ENCODE measurements at regions not wholly inside any gene's neighbourhood (a gene's known extent, or its start where the extent isn't known, plus 50 kb on each side); places are given as distances from the start of the nearest gene placed in this dataset.
"Not testable (repeated sequence)": the region's sequence is repeated elsewhere in the genome, so short reads cannot be mapped to it uniquely, and the experiment has no call there.

- no peak for DNase-seq
These were observed 126.3 kb upstream of the FHL2 start for GRCh38 chr2:105525201-105525600.

- DNase-seq: no peak
These were observed 123.8 kb upstream of the FHL2 start for GRCh38 chr2:105522645-105523044.

GRCh38 chr2:105521616-105522015 is 122.8 kb upstream of the FHL2 start:
- DNase-seq: no peak

DNA sequence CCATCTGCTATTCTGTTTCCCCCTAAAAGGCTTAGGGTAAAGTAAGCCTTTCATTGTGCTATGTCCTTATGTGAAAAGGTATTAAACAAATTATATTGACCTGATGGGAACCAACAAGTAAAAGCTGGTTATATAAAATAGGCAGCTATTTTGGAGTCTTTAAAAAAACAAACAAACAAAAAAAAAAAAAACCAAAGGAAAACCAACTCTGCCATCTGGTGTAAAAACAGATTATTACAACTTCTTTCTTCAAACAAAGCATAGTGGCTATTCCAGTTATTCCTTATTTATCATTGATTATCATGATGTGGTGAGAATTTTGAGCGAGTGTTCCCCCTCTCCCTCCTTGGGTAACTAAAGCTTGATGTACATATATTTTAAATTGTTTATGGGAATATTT is 122.3 kb upstream of the FHL2 start:
- no peak for DNase-seq

DNA sequence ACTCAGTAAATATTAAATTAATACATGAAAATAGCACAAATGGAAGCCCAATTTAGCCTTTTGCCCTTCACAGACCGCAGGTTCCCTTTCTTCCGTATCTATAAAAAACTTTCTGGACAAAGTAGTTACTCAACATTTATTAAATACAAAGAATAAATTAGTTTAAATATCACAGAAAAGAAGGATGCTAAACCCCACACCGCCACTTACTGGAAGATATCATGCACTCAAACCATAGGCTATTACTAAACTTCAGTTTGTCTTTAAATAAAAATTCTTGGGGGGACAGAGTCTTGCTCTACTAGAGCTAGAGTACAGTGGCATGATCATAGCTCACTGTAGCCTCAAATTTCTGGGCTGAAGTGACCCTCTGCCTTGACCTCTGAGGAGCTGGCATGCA is 120.7 kb upstream of the FHL2 start:
- DNase-seq: no peak

DNA sequence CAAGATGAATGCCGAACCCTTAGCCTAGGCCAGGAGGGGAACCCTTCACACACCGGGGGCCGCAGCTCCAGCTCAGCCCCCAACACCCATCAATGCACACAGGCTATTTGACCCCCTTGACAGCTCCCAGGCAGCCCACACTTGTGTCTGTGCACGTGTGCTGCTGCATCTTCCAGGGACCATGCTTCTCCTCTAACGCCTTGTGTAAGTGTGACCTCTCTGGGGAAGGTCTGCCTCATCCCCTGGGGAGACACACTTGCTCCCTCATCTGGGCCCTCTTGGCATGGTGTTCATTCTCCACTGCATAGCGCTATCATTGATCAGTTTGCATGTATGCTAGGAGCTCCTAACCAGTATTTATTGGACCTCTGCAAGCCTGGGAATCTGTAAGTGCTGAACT is 120.0 kb upstream of the FHL2 start:
- DNase-seq: no peak

DNA sequence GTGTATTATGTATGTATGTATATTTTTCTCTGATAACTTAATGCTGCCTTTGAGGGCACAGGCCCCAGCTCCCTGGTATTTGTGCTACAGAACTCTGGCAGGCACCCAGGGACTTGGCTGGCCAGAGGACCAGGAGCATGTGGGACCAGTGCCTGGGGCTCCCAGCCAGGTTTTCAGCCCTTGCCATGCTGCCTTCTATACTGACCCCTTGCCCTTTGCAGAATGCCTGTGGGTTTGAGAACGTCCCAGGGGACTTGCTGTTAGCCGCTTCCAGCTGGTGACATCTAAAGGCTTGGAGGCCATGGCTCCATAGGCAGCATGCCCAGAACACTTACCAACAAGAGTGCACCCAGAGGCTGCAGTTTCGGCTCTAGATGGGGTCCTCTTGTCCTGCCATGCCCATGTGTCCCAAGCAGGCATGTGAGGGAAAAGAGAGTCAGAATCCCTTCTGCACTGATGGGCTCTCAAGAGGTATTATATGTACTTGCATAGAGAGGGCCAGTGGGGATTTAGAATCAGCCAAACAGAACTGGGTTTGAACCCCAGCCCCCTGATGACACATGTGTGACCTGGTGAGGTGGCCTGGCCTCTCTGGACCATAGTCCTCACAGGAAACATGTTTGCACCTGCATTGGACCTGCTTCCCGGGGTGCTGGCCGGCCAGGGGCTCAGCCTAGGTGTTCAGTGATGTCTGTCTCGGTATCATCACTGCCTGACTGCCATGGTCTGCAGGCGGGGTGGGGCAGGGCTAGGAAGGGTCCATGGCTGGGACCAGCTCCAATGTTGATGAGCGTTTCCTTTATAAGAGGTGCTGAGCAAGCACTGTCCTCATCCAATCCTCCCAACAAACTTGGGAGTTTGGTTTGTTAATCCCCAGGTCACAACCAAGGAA is 119.2 kb upstream of the FHL2 start:
- no peak for DNase-seq

- no peak for DNase-seq
These were observed 116.9 kb upstream of the FHL2 start for GRCh38 chr2:105515581-105516415.

DNA sequence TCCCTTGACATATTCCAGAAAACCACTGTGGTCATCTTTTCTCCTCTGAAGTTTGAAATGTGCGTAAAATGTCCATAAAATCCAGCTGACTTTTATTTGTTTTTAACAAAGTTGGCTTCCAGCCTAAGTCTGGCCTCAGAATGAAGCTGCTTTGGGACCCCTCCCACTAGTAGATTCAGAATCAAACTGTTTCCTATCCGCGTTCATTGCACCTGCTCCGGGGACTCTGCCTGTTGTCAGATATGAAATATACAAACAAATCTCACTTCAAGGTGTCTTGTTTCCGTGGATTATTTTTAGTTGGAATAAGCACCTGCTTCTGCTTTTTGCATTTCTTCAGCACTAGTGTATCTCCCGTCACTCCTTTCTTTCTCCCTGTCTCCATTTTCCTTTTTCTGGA is 115.7 kb upstream of the FHL2 start:
- DNase-seq: no peak

DNA sequence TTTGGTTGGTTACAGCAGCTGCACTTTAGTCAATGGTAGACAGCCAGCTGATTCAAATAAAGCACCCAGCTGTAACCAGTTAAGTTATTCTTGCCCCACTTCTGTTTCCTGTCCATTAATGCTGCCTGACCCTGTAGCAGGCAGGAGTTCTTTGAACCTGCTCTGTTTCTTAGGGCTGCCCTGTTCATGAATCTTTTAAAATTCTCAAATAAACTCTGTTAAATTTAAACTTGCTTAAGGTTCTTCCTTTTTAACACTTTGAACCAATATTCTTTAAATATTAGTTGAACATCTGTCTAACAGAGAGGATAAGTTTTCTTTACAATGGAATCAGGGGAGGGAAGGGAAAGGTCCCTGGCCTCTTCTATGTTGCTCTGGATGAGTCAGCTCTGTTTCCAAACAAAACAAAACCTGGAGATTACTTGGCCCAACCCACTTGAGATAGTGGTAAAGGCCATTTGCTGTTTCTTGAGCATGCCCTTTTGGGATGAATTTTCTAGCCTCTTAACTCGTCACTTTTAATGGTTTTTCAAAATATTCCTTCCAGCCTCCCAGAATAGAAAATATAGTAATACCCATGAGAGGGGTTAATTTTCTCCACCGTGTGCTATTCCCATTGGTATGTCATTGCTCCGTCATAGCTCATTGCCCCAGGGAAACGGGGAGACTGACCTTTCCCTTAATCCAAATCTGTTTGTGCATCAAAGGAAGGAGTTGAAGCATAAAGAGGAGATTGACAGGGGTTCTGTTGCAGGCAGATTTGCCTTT is 112.1 kb upstream of the FHL2 start:
- no peak for DNase-seq

DNA sequence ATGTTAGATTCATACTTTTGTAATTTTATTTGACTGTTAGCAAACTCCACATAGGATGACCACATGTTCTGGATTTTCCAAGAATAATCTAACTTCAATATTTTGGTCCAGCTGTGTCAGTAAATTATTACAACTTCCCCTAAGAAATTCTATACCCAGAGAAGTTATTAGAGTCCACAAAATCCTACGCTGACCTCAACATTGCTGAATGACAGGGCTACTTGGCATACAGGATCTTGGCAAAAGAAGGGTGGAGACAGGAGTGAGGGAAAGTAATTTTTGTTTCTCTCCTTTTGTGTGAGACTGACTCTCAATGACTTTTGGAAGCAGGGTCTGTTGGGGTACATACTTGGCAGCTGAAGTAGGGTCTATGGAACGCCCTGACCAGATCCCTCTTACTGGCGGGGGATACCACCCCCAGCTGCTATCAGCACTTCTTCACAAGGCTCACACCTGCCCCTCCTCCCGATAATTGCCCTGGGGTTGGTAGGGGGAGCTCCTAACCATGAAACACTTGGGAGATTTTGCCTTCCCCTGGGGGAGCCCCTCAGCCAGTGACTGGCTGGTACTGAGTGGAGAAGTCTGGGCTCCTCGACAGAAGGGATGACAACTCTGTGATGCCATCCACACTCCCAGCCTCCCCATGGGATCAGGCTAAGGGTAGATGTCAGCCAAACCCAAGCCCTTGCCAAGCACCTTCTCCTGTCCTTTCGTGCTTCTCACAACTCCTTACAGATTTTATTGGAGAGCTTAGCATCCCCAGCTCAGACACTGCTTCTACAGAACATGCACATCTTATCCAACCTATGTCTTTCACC is 110.6 kb upstream of the FHL2 start:
- no peak for DNase-seq

DNA sequence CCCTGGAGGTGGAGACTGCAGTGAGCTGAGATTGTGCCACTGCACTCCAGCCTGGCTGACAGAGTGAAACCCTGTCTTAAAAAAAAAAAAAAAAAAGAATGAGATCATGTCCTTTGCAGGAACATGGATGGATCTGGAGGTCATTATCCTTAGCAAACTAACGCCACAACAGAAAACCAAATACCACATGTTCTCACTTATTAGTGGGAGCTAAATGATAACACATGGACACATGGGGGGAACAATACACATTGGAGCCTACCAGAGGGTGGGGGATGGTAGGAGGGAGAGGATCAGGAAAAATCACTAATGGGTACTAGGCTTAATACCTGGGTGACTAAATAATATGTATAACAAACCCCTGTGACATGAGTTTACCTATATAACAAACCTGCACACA is 108.0 kb upstream of the FHL2 start:
- not testable (repeated sequence) for DNase-seq

- no peak for DNase-seq
These were observed 105.6 kb upstream of the FHL2 start for GRCh38 chr2:105504459-105504858.

DNA sequence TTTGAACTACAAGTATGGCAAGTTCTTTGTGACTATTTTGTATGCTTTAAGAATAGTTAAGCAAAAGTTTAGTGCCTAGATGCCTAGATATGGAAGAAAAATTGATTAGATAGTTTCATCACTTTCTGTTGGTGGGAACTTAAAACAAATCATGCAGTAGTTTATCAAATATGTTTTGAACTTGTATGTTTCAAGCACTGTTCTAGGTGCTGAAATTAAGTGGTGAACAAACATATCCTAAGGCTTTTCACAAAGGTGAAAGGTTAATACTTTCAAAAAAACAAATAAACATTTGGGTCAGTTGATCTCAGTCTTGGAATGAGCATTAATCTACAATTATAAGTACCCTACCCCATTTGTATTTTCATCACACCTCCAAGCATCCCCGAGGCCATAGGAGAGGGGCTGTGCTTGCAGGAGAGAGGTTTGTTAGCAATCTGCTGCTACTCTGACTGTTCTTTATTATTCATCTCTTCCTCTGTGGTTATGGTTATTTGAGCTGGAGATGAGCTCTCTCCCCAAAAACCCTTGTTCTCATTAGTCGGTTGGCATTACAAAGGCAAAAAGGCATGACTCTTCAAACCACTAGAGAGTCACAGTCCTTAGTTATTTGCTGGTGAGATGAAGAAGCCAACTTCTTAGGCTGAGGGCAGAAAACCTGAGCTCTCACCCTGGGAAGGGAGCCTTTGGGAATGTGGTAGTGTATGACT is 103.9 kb upstream of the FHL2 start:
- no peak for DNase-seq

DNA sequence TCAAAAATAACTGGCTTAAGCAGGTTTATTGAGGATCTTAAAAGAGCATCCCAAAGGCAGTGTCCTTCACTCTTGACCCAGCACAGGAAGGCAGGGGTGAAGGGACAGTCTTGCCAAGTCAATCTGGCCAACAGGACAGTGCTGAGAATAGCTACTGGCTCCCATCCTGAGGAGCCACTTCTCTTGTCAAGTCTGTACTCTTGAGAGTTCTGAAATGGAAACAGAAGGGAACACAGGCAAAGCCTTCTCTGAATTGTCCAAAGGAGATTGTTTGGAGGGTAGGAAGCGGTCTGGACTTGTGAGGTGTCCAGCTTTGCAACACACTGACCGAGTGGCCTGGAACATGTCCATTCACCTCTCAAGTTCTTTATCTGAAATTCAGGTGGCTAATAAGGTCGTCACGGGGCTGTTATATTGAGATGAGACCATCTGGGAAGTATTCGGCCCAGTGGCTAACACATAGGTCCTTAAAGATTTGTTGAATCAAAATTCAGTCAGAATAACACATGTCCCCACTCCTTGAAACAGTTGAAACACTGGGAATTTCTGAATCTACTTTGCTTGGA is 99.5 kb upstream of the FHL2 start:
- DNase-seq: no peak

GRCh38 chr2:105497094-105497493 is 98.2 kb upstream of the FHL2 start:
- DNase-seq: no peak

DNA sequence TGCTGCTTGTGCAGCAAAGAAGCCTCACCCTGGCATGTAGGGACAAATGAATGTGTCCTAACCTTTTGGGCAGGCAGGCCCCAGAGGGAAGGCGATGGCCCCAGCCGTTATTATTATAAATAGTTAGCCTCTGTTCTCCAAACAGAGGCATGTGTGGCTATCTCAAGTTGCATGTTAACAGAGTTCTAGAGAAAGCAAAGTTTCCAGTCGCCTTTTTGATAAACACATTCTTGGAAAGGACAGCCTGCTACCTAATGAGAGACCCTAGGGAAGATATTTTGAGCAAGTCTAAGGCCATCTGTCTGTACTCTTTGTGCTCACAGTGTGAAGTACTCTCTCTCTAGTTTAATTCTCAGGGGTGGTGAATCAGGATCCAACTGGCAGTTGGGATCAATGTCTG is 97.4 kb upstream of the FHL2 start:
- DNase-seq: no peak

DNA sequence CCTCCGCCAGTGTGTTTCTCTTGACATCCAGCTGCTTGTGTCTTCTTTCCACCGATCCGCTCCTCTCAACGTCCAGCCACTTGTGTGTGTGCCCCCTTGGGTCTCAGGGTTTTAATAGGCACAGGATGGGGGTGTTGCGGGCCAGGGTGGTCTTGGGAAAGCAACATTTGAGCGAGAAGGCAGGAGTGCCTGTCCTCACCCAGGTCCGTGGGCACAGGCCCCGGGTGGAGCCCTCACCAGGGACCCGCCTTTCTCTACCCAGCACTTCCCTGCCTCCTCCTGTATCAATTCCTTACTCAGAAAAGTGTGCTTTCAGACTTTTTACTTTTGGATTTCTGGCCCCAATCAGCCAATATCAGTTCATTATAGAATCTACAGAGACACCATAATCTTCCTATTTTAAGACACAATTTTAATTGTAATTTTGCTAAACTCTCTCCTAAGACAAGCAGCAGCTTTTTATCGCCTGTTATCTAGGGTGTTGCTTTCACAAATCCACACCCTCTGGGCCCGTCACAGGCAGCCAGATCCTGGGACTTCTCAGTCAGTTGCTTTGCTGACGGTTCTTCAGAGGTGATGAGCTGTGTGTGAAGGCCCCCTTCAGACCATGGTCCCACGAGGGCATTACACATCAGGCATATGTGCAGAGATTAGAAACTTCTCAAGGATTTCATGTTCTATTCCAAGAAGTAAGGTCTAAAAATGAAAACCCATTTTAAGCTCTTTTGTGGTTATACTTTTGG is 96.0 kb upstream of the FHL2 start:
- DNase-seq: no peak

- no peak for DNase-seq
These were observed 92.1 kb upstream of the FHL2 start for GRCh38 chr2:105490956-105491355.

GRCh38 chr2:105490204-105490603 is 91.4 kb upstream of the FHL2 start:
- DNase-seq: no peak
